BLaER1 (cell line): ENCODE measurements at regions not wholly inside any gene's neighbourhood (a gene's known extent, or its start where the extent isn't known, plus 50 kb on each side); places are given as distances from the start of the nearest gene placed in this dataset.

Source experiments
- H3K27ac ChIP-seq: shearing (Covaris generic); formaldehyde crosslinking; 2 replicates; pipeline ENCODE4 v1.8.1; 2022
- H3K27me3 ChIP-seq: shearing (Covaris generic); formaldehyde crosslinking; 2 replicates; pipeline ENCODE4 v1.8.1; 2022
- H3K36me3 ChIP-seq: shearing (Covaris generic); formaldehyde crosslinking; 2 replicates; pipeline ENCODE4 v1.8.1; 2022
- H3K4me1 ChIP-seq: shearing (Covaris generic); formaldehyde crosslinking; 2 replicates; pipeline ENCODE4 v1.8.1; 2022
- H3K4me2 ChIP-seq: shearing (Covaris generic); formaldehyde crosslinking; 2 replicates; pipeline ENCODE4 v1.8.1; 2022
- H3K4me3 ChIP-seq: shearing (Covaris generic); formaldehyde crosslinking; 2 replicates; pipeline ENCODE4 v1.8.1; 2022
- H3K9ac ChIP-seq: shearing (Covaris generic); formaldehyde crosslinking; 2 replicates; pipeline ENCODE4 v1.8.1; 2022
- H3K9me3 ChIP-seq: shearing (Covaris generic); formaldehyde crosslinking; 2 replicates; pipeline ENCODE4 v1.8.1; 2022
- H4K20me1 ChIP-seq: shearing (Covaris generic); formaldehyde crosslinking; 2 replicates; pipeline ENCODE4 v1.8.1; 2022
- Cebpa-rat ChIP-seq: shearing (Covaris generic); IDR thresholded peaks from 2 replicates; pipeline ENCODE4 v1.8.1; 2022

DNA sequence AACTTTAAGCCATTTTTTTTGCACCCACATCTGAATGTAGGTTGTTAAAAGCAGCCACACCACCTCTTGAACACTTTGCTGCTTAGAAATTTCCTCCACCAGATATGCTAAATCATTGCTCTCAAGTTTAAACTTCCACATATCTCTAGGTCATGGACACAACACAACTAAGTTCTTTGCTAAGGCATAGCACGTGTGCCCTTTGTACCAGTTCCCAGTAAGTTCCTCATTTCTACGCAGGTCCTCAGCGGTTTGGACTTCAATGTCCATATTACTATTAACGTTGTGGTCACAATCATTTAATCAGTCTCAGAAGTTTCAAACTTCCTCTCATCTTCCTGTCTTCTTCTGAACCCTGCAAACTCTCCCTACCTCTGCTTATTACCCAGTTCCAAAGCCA lies 661.6 kb upstream of the PKN2 start:
- no peak overlapping the region for H3K4me2 ChIP-seq
- H3K4me3 ChIP-seq, result no peak overlapping the region
- H3K27ac ChIP-seq, result no peak overlapping the region
- H3K9me3 ChIP-seq, result no peaks in the 10 kb centered on the region
- TF ChIP-seq Cebpa-rat, result no peak
- no peak overlapping the region for H3K9ac ChIP-seq
- no peaks in the 10 kb centered on the region for H3K36me3 ChIP-seq
- no peaks in the 10 kb centered on the region for H3K27me3 ChIP-seq
- no peaks in the 10 kb centered on the region for H3K4me1 ChIP-seq
- H4K20me1 ChIP-seq, result no peaks in the 10 kb centered on the region

DNA sequence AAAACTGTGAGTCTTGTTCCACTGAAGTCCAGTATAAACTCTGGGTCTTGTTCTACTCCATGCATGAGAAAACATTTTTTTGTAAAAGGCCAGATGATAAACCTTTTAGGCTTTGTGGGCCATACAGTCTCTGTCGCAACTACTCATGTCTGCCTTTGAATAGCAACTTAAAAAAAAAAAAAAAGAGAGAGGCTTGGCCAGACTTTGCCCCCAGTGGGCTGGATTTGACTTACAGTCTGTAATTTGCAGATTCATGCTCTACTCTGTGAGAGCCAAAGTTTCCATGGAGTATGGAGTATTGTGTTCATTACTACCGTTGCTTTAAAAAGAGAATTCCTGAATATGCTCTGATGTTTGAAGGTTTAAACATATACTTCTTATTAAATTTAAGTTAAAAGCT lies 654.9 kb upstream of the PKN2 start:
- Histone ChIP-seq H3K27me3 (no peaks in the 10 kb centered on the region), H3K9me3 (no peaks in the 10 kb centered on the region), H3K4me1 (no peaks in the 10 kb centered on the region), H3K4me2 (no peak overlapping the region), H3K9ac (no peak overlapping the region), H3K36me3 (no peaks in the 10 kb centered on the region), H3K27ac (no peak overlapping the region), H4K20me1 (no peaks in the 10 kb centered on the region), H3K4me3 (no peak overlapping the region)
- TF ChIP-seq Cebpa-rat, result no peak

DNA sequence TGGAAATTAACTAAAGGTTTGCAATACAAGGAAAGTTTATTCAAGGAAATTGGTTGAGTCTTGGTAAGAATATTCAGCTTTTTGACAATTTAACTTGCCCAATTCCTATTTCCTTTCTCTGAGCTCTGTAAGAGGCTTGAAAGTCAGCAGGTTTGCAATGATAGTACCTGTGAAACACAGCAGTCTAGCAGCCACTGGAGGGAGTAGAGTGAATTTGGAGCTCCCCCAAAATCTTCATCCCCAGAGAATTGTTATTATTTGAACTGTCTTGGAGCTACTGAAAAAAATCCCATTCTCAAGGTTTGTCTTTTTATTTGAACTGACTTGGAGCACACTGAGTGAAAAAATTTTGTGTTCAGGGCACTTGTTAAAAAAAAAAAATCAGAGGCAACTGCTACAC lies 654.2 kb upstream of the PKN2 start:
- Histone ChIP-seq H3K36me3 (no peaks in the 10 kb centered on the region), H3K4me1 (no peaks in the 10 kb centered on the region), H3K4me2 (no peak overlapping the region), H3K27ac (no peak overlapping the region), H3K9me3 (no peaks in the 10 kb centered on the region), H3K27me3 (no peaks in the 10 kb centered on the region), H3K9ac (no peak overlapping the region), H4K20me1 (no peaks in the 10 kb centered on the region), H3K4me3 (no peak overlapping the region)
- no peak for TF ChIP-seq Cebpa-rat

DNA sequence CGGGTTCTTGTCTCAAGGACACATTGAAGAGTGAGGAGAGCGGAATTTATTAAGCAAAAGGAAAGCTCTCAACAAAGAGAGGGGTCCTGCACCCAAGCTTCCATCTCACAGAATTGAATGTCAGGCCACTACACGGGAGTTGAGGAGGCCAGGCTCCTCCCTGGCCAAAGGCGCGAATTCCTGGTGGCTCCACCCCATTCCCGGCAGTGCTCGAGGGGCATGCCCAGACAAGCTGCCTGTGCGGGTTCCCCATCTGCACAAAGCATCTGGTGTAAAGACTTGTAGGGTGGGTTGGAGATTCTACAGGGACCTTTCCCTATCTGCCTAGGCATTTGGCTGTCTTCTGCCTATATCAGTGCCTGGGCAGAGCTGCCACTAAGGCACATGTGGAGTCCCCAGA lies 648.5 kb upstream of the PKN2 start:
- Histone ChIP-seq H3K4me2 (no peak overlapping the region), H3K9me3 (peaks cover 15% of the 10 kb centered on the region), H4K20me1 (no peaks in the 10 kb centered on the region), H3K27ac (no peak overlapping the region), H3K4me3 (no peak overlapping the region), H3K27me3 (no peaks in the 10 kb centered on the region), H3K4me1 (no peaks in the 10 kb centered on the region), H3K36me3 (no peaks in the 10 kb centered on the region), H3K9ac (no peak overlapping the region)
- no peak for TF ChIP-seq Cebpa-rat

DNA sequence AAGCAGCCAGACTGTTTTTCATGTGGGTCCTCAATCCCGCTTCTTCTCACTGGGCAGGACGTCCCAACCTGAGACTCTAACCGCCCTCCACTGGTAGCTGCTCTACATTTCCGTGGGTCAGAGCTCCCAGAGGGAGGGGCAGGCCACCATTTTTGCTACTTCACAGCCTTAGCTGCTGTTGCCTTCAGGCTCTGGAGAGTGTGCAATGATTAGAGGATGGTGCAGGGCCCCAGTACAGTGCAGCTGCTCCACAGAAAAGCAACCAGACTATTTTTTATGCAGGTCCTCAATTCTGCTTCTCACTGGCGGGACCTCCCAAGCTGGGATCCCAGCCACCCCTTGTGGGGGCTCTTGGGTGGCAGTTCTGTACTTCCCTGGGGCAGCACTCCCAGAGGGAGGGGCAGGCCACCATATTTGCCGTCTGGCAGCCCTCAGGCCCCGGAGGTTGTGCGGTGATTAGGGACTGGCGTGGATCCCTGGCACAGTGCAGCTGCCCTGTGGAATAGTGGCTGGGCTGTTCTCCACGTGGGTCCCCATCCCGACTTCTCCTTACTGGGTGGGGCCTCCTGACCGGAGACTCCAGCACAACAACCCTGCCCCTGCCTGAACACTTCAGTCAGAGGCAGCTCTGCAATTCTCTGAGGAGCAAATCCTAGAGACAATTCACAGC lies 647.6 kb upstream of the PKN2 start:
- no peak for TF ChIP-seq Cebpa-rat
- Histone ChIP-seq H3K27me3 (no peaks in the 10 kb centered on the region), H3K9ac (no peak overlapping the region), H4K20me1 (no peaks in the 10 kb centered on the region), H3K36me3 (no peaks in the 10 kb centered on the region), H3K9me3 (peaks cover 15% of the 10 kb centered on the region), H3K4me3 (no peak overlapping the region), H3K4me2 (no peak overlapping the region), H3K27ac (no peak overlapping the region), H3K4me1 (no peaks in the 10 kb centered on the region)

DNA sequence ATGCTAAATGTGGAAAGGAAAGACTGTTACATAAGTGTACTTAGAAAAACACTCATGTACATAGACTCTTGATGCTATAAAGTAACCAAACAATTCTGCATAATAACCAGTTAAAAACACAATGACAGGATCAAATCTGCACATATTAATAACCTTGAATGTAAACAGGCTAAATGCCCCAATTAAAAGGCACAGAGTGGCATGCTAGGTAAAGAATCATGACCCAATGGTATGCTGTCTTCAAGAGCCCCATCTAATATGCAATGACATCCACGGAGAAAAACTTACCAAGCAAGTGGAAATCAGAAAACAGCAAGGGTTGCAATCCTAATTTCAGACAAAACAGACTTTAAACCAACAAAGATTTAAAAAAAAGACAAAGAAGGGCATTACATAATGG lies 644.8 kb upstream of the PKN2 start:
- Histone ChIP-seq H3K4me2 (no peak overlapping the region), H3K36me3 (no peaks in the 10 kb centered on the region), H3K4me1 (no peaks in the 10 kb centered on the region), H3K9ac (no peak overlapping the region), H3K4me3 (no peak overlapping the region), H3K27me3 (no peaks in the 10 kb centered on the region), H3K9me3 (peaks cover 15% of the 10 kb centered on the region), H3K27ac (no peak overlapping the region), H4K20me1 (no peaks in the 10 kb centered on the region)
- TF ChIP-seq Cebpa-rat, result no peak

DNA sequence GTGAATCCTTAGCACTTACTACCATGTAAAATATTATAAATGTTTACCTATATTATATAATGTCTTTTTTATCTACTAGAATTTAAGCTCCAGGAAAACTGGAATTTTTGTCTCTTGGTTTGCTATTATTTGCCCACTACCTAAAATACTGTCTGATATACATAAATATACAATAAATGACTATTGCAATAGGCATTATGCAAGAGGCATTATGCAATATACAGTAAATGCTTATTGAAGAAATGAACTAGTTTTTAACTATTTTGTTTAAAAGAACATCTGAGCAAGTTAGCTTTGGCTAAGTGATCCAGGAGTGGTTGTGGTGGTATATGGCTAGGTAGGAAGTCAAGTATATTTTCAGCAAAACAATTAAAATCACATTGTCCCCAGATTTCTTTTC lies 640.2 kb upstream of the PKN2 start:
- no peaks in the 10 kb centered on the region for H3K36me3 ChIP-seq
- H3K9me3 ChIP-seq, result peaks cover 10% of the 10 kb centered on the region
- H4K20me1 ChIP-seq, result no peaks in the 10 kb centered on the region
- H3K27ac ChIP-seq, result no peak overlapping the region
- no peaks in the 10 kb centered on the region for H3K4me1 ChIP-seq
- no peak overlapping the region for H3K4me3 ChIP-seq
- H3K9ac ChIP-seq, result no peak overlapping the region
- H3K4me2 ChIP-seq, result no peak overlapping the region
- TF ChIP-seq Cebpa-rat, result no peak
- no peaks in the 10 kb centered on the region for H3K27me3 ChIP-seq

DNA sequence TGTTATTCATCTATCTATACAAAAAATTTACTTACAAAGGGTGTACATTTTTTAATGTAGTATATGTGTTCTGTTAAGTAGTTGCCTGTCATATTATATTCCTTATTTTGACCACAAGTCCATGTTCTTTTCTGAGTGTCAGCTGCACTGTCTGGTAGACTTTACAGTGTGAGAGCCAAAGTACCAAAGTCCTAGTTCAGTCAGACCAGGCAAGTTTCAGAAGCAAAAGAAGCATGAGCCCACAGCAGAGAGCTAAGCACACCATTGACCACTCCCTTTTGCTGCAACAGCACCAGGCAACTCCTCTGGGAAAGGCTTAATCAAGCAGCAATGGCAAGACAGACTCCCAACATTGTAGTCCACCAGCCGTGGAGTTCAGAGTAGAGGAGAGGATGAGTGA lies 631.9 kb upstream of the PKN2 start:
- H4K20me1 ChIP-seq, result no peaks in the 10 kb centered on the region
- H3K9me3 ChIP-seq, result no peaks in the 10 kb centered on the region
- no peak overlapping the region for H3K4me2 ChIP-seq
- H3K27ac ChIP-seq, result no peak overlapping the region
- H3K4me3 ChIP-seq, result no peak overlapping the region
- no peaks in the 10 kb centered on the region for H3K36me3 ChIP-seq
- no peak overlapping the region for H3K9ac ChIP-seq
- TF ChIP-seq Cebpa-rat, result no peak
- no peaks in the 10 kb centered on the region for H3K27me3 ChIP-seq
- H3K4me1 ChIP-seq, result no peaks in the 10 kb centered on the region

DNA sequence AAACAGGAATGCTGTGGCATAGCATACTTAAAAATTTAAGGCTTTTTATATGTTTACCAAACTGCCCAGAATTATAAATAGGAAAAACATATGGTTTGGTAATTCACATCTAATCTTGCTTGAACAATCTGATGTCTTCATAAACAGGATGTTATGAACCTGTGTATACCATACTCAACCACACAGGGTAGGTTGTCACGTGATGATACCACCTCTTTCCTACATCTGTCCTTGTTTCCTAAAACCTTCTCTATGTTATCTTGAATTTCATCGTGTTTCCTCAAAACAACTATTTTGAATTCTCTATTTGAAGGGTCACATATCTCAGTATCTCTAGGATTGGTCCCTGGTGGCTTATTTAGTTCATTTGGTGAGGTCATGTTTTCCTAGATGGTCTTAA lies 631.0 kb upstream of the PKN2 start:
- no peak overlapping the region for H3K4me3 ChIP-seq
- H3K27ac ChIP-seq, result no peak overlapping the region
- no peaks in the 10 kb centered on the region for H4K20me1 ChIP-seq
- no peak overlapping the region for H3K9ac ChIP-seq
- no peaks in the 10 kb centered on the region for H3K9me3 ChIP-seq
- no peak for TF ChIP-seq Cebpa-rat
- no peaks in the 10 kb centered on the region for H3K27me3 ChIP-seq
- H3K4me1 ChIP-seq, result no peaks in the 10 kb centered on the region
- no peaks in the 10 kb centered on the region for H3K36me3 ChIP-seq
- no peak overlapping the region for H3K4me2 ChIP-seq

DNA sequence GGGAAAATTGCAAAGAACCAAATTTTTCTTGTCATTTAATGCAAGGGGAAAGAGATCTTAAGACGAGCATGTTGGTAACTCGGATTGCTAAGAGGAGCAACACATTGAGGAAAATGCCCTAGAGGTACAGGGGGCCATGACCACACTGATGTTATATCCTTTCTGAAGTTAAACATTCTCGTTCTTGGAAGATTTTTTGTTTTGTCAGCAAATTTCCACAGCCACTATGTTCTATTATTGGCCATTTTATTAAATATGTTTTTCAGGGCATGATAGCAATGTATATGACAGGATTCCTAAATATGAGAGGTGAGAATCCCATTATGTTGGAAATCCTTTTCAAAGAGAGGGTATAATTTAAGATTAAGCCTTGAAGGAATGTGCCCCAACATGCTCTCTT lies 627.2 kb upstream of the PKN2 start:
- H3K9me3 ChIP-seq, result no peaks in the 10 kb centered on the region
- H3K27me3 ChIP-seq, result no peaks in the 10 kb centered on the region
- no peak overlapping the region for H3K4me2 ChIP-seq
- H3K9ac ChIP-seq, result no peak overlapping the region
- H3K4me3 ChIP-seq, result no peak overlapping the region
- H3K4me1 ChIP-seq, result no peaks in the 10 kb centered on the region
- H3K36me3 ChIP-seq, result no peaks in the 10 kb centered on the region
- H3K27ac ChIP-seq, result no peak overlapping the region
- no peak for TF ChIP-seq Cebpa-rat
- H4K20me1 ChIP-seq, result no peaks in the 10 kb centered on the region

DNA sequence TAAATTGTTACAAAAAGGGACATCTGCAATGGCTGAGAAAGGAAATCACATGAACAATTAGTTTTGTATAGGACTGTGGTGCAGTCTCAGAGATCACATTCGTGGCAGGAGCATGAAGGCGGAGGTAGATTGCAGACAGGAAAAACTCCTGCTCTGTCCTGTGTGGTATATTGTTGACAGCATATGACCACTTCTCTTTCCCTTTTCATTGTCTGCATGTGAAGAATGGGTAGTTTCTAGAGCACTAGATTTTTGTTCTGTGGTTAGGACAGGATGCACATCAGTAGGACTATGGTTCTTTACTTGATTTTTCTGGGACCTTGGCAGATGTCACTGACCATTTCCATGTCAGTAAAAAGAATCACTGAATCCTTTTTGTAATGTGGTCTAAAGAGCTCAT lies 625.9 kb upstream of the PKN2 start:
- no peaks in the 10 kb centered on the region for H3K4me1 ChIP-seq
- H3K27me3 ChIP-seq, result no peaks in the 10 kb centered on the region
- H3K4me3 ChIP-seq, result no peak overlapping the region
- no peaks in the 10 kb centered on the region for H4K20me1 ChIP-seq
- TF ChIP-seq Cebpa-rat, result no peak
- no peak overlapping the region for H3K9ac ChIP-seq
- no peaks in the 10 kb centered on the region for H3K36me3 ChIP-seq
- no peak overlapping the region for H3K4me2 ChIP-seq
- H3K9me3 ChIP-seq, result no peaks in the 10 kb centered on the region
- no peak overlapping the region for H3K27ac ChIP-seq
